Kidney (tissue), 13 donors: ENCODE measurements at regions not wholly inside any gene's neighbourhood (a gene's known extent, or its start where the extent isn't known, plus 50 kb on each side); places are given as distances from the start of the nearest gene placed in this dataset.

Source experiments
- DNase-seq, 5 donors: peaks; one replicate each; pipeline ENCODE4 v3.0.0-alpha.2; 2013 to 2020
- FAIRE-seq: peaks from 2 replicates; lab custom pipeline; 2012; peaks lifted over from hg19 to GRCh38; lab: Jason Lieb, UNC
- H3K27ac ChIP-seq, 2 donors: one replicate each; pipeline ENCODE4 v1.7.0; 2013; ENCODE audit warnings: low read depth in 2 of 2, low read length in 2 of 2, inconsistent platforms in 1 of 2
- H3K27me3 ChIP-seq: one replicate; pipeline ENCODE4 v1.7.1; 2013; ENCODE audit warnings: low read length, inconsistent platforms; ENCODE audit not compliant: control insufficient read depth, insufficient read depth
- H3K36me3 ChIP-seq, 3 donors: one replicate each; pipeline versions ENCODE4 v1.7.0 to v1.7.1; 2013; ENCODE audit warnings: low read length in 3 of 3, control low read depth in 1 of 3, inconsistent platforms in 1 of 3; ENCODE audit not compliant: insufficient read depth in 3 of 3, control insufficient read depth in 2 of 3
- H3K4me1 ChIP-seq, 3 donors: one replicate each; pipeline versions ENCODE4 v1.7.0 to v1.7.1; 2013; ENCODE audit warnings: low read length in 3 of 3, inconsistent platforms in 1 of 3, low read depth in 1 of 3; ENCODE audit not compliant: control insufficient read depth in 2 of 3, insufficient read depth in 2 of 3
- H3K4me3 ChIP-seq, 3 donors: one replicate each; pipeline versions ENCODE4 v1.7.0 to v1.8.1; 2013; ENCODE audit warnings: low read length in 3 of 3, control low read depth in 1 of 3, inconsistent platforms in 1 of 3
- H3K9ac ChIP-seq, 3 donors: one replicate each; pipeline versions ENCODE4 v1.7.0 to v1.7.1; 2013; ENCODE audit warnings: low read length in 3 of 3, control low read depth in 1 of 3, inconsistent platforms in 1 of 3
- H3K9me3 ChIP-seq, 3 donors: one replicate each; pipeline versions ENCODE4 v1.7.0 to v1.7.1; 2013; ENCODE audit warnings: low read length in 3 of 3, control low read depth in 1 of 3, inconsistent platforms in 1 of 3; ENCODE audit not compliant: control insufficient read depth in 2 of 3, insufficient read depth in 1 of 3
- intact Hi-C: fragments of 100-400 bp; cut with DNase I; formaldehyde crosslinking; loops from one replicate; pipeline ENCODE4 v1.11.1; 2022
- TF ChIP-seq, protein P1 (sequence below): IDR thresholded peaks from 3 replicates; pipeline ENCODE4 v1.5.1; 2012; ENCODE audit warnings: mild to moderate bottlenecking, moderate library complexity, borderline replicate concordance; ENCODE audit not compliant: insufficient read depth; ENCODE audit errors: extremely low read depth
- donor health status: control.
- donor health status: control.
- donor health status: control.
- donor health status: control.
- donor health status: control.
- donor health status: DM: yes; HTN: yes; CAD: no.
- donor health status: Normal renal cell carcinoma (clear cell type).

DNA sequence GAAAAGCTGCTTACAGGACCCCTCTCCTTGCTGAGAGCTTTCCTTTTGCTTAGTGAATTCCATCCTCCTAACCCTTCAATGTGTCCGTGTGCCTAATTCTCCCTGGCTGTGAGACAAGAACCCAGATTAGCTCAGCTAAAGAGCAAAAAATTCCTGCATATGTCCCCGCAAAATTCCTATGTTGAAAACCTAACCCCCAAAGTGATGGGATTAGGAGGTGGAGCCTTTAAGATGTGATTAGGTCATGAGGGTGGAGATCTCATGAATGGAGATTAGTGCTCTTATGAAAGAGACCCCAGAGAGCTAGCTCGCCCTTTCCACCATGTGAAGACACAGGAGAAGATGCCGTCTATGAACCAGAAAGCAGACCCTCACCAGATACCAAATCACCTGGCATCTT lies 503.0 kb upstream of the DIAPH2 start:
- no peaks in the 10 kb centered on the region for H3K36me3 ChIP-seq
- no peak overlapping the region for H3K27ac ChIP-seq
- DNase-seq = no peak
- FAIRE-seq = no peak
- H3K9ac ChIP-seq = no peak overlapping the region
- TF ChIP-seq, protein P1, sequence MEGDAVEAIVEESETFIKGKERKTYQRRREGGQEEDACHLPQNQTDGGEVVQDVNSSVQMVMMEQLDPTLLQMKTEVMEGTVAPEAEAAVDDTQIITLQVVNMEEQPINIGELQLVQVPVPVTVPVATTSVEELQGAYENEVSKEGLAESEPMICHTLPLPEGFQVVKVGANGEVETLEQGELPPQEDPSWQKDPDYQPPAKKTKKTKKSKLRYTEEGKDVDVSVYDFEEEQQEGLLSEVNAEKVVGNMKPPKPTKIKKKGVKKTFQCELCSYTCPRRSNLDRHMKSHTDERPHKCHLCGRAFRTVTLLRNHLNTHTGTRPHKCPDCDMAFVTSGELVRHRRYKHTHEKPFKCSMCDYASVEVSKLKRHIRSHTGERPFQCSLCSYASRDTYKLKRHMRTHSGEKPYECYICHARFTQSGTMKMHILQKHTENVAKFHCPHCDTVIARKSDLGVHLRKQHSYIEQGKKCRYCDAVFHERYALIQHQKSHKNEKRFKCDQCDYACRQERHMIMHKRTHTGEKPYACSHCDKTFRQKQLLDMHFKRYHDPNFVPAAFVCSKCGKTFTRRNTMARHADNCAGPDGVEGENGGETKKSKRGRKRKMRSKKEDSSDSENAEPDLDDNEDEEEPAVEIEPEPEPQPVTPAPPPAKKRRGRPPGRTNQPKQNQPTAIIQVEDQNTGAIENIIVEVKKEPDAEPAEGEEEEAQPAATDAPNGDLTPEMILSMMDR = no peak
- no peaks in the 10 kb centered on the region for H3K27me3 ChIP-seq
- intact Hi-C loops = no loop called here
- no peaks in the 10 kb centered on the region for H3K4me1 ChIP-seq
- H3K9me3 ChIP-seq = no peaks in the 10 kb centered on the region
- H3K4me3 ChIP-seq = no peak overlapping the region

GRCh38 chrX:96182366-96182765 lies 502.3 kb upstream of the DIAPH2 start:
- Histone ChIP-seq H3K4me3 (no peak overlapping the region), H3K9me3 (no peaks in the 10 kb centered on the region), H3K27ac (no peak overlapping the region), H3K4me1 (no peaks in the 10 kb centered on the region), H3K36me3 (no peaks in the 10 kb centered on the region), H3K9ac (no peak overlapping the region), H3K27me3 (no peaks in the 10 kb centered on the region)
- peak in 1 of 5 donors; percentile 0 for DNase-seq
- no peak for FAIRE-seq
- TF ChIP-seq, protein P1 = peak; percentile 35
- intact Hi-C loops = no loop called here

DNA sequence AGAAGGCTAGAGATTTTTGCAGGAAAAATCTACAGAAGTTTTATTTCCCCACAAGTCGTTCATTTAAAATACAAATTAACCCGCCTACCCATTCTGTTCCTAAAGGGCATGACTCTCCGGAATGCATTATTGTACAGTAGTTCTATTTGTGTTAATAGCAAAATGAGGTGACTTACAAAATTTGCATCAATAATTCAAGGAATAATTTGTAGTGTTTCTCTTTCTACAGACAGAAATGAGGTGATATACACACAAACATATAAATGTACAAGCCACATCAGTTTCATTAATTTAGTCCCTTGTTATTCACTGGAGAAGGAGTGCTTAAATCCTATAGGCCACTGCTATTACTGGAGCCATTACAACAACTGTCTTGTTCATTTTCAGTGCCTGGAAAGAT lies 501.3 kb upstream of the DIAPH2 start:
- H3K9ac ChIP-seq = no peak overlapping the region
- H3K4me1 ChIP-seq = no peaks in the 10 kb centered on the region
- H3K27me3 ChIP-seq = no peaks in the 10 kb centered on the region
- no peak overlapping the region for H3K27ac ChIP-seq
- FAIRE-seq = no peak
- TF ChIP-seq, protein P1 = no peak
- H3K36me3 ChIP-seq = no peaks in the 10 kb centered on the region
- H3K4me3 ChIP-seq = no peak overlapping the region
- no peaks in the 10 kb centered on the region for H3K9me3 ChIP-seq
- intact Hi-C loops = no loop called here
- no peak for DNase-seq

DNA sequence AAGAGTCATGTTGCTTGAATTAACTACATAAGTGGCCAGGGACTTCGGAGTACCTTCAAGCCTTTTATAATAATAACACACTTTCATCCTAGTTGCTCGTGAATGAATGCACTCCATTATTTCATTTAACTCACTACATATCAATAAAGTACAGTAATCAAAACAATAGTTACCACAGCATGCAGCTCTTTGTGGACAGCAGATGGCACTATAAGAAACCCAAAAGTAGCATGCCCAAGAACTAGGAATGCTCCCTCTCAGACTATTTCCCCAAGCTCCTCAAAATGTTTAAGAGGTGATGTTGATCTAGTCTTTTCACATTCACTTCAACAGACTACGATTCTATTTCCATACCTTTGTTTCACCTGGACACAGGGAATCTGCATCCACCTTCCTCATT lies 500.8 kb upstream of the DIAPH2 start:
- Histone ChIP-seq H3K36me3 (no peaks in the 10 kb centered on the region), H3K4me3 (no peak overlapping the region), H3K4me1 (no peaks in the 10 kb centered on the region), H3K9me3 (no peaks in the 10 kb centered on the region), H3K27ac (no peak overlapping the region), H3K9ac (no peak overlapping the region), H3K27me3 (no peaks in the 10 kb centered on the region)
- intact Hi-C loops = no loop called here
- DNase-seq (peak in 1 of 5 donors; percentile 0), FAIRE-seq (no peak)
- TF ChIP-seq, protein P1 = no peak
